ENCODE measurements at regions not wholly inside any gene's neighbourhood (a gene's known extent, or its start where the extent isn't known, plus 50 kb on each side); places are given as distances from the start of the nearest gene placed in this dataset.

- no peak for TF ChIP-seq EZH2 (IDR thresholded peaks at IDR 0.05; ENCODE audit: insufficient read depth, poor library complexity, severe bottlenecking)
- no peak for TF ChIP-seq EZH2phosphoT487 (IDR thresholded peaks at IDR 0.05; ENCODE audit: insufficient read depth, low read depth)
These were observed 915.6 kb downstream of the TUSC7 start for GRCh38 chr3:117625174-117625573.

All from GM23248 (cell line).